Neural cell (in vitro differentiated cells): ENCODE measurements at regions not wholly inside any gene's neighbourhood (a gene's known extent, or its start where the extent isn't known, plus 50 kb on each side); places are given as distances from the start of the nearest gene placed in this dataset.

Experiments used
- CTCF ChIP-seq: fragments of 450-650 bp; IDR thresholded peaks from 2 replicates; pipeline ENCODE4 v1.5.1; 2014; ENCODE audit warnings: antibody characterized with exemption, mild to moderate bottlenecking, moderate library complexity; ENCODE audit not compliant: poor library complexity, severe bottlenecking
- EZH2 ChIP-seq: fragments of 200-600, 300-800 bp; shearing (Covaris generic), sonication (generic); IDR thresholded peaks from 2 replicates; pipeline ENCODE4 v1.6.1; 2014; ENCODE audit warnings: antibody characterized with exemption, low read length, borderline replicate concordance, mild to moderate bottlenecking; ENCODE audit not compliant: insufficient read depth, poor library complexity, severe bottlenecking
- MXI1 ChIP-seq: fragments of 450-650 bp; conservative IDR thresholded peaks from 2 replicates; pipeline ENCODE4 v1.6.1; 2014; ENCODE audit warnings: antibody characterized with exemption, mild to moderate bottlenecking; ENCODE audit not compliant: poor library complexity, severe bottlenecking
- TAF1 ChIP-seq: IDR thresholded peaks from 2 replicates; pipeline ENCODE4 v1.6.1; 2012; ENCODE audit warnings: low read depth

DNA sequence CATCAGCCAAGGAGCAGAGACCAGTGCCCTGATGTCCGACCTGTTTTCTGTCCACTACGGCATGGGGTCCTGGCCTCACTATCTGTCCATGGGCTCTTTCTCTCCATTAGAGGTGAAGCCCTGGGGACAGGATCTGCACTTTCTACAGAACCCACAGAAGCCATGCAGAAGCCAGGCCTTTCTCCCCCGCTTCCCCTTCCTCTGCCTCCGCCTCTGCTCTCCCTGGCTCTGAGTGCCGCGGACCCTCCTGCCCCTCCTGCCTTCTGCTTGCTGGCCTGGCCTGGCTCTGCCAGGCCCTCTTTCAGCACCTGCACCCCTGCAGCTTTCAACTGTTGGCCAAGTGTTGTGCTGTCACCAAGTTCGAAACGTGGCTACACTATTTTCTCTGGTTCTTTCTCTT, 439.8 kb upstream of the ZMIZ1 start:
- TF ChIP-seq CTCF (no peak), MXI1 (no peak), EZH2 (no peak), TAF1 (no peak)
